BJ (cell line): ENCODE measurements at regions not wholly inside any gene's neighbourhood (a gene's known extent, or its start where the extent isn't known, plus 50 kb on each side); places are given as distances from the start of the nearest gene placed in this dataset.

ENCODE experiments used
- CTCF ChIA-PET: fragments of 350-600 bp; formaldehyde crosslinking; extraction: SDS; loops from one replicate; lab custom pipeline; 2021; ENCODE audit warnings: antibody characterized with exemption, inconsistent platforms; lab: Yijun Ruan, JAX
- POLR2A ChIA-PET: fragments of 300-600 bp; sonication (Branson Sonifier 250); formaldehyde crosslinking; extraction: SDS; loops from one replicate; lab custom pipeline; 2021; ENCODE audit warnings: antibody characterized with exemption; lab: Charles Lee
- DNase-seq: peaks from one replicate; pipeline ENCODE4 v3.0.0-alpha.2; 2011; ENCODE audit warnings: low read depth
- H3K27me3 ChIP-seq: 2 replicates; pipeline ENCODE4 v1.6.0; 2011; ENCODE audit warnings: low read length; ENCODE audit not compliant: control insufficient read depth, insufficient read depth
- H3K36me3 ChIP-seq: 2 replicates; pipeline ENCODE4 v1.5.1; 2011; ENCODE audit warnings: low read length; ENCODE audit not compliant: control insufficient read depth, insufficient read depth
- H3K4me3 ChIP-seq: 2 replicates; pipeline ENCODE4 v1.5.1; 2011; ENCODE audit warnings: low read depth, mild to moderate bottlenecking, control low read depth, low read length
- CTCF ChIP-seq: IDR thresholded peaks from 2 replicates; pipeline ENCODE4 v1.5.1; 2011; ENCODE audit warnings: low read depth, mild to moderate bottlenecking, control low read depth, inconsistent platforms, low read length, moderate library complexity; ENCODE audit not compliant: insufficient read depth

DNA sequence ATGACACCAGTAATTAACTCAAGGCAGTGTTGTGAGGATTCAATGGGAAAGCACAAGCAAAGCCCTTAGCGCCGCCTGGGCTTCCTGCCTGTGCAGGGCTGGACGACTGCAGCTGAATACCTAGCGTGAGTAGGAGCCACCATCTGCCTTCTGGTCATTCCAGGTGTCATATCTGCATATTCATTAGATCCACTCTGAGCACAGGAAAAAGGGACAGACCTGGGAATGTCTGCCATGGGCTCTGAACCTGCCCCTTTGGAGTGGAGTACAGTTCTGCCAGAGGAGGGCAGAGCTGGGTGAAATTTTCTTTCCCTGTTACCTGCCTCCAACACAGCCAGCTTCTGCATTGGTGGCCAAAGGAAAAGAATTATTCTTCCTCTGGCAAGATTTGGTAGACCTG lies 298.8 kb downstream of the NSG2 start:
- CTCF ChIA-PET: interaction anchor here (1.4 kb wide), 1 partner anchor 17 kb away, joined by 4 read pairs; no protein-coding TSS in a partner anchor
- Histone ChIP-seq H3K27me3 (no peaks in the 10 kb centered on the region; the same call in none of the 2 replicates), H3K36me3 (no peaks in the 10 kb centered on the region), H3K4me3 (no peak overlapping the region)
- POLR2A ChIA-PET: interaction anchor here (0.5 kb wide), 1 partner anchor 38 kb away, joined by 3 read pairs; no protein-coding TSS in a partner anchor
- DNase-seq: no peak
- no peak for TF ChIP-seq CTCF

DNA sequence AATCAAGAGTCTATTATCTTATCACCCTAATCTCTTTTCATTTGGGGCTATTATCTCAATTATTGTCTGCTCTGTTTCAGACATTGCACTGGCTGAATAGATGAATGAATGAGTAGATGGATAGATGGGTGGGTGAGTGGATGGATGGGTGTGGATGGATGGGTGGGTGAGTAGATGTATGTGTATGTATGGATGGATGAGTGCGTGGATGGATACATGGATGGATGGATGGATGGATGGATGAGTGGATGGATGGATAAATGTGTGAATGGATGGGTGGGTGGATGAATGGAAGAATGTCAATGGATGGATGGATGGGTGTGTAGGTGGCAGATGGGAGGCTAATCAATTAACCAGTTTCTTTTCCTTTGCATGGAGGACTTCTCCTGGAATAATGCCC lies 301.7 kb downstream of the NSG2 start:
- TF ChIP-seq CTCF: no peak
- Histone ChIP-seq H3K4me3 (no peak overlapping the region), H3K36me3 (no peaks in the 10 kb centered on the region), H3K27me3 (no peaks in the 10 kb centered on the region; the same call in none of the 2 replicates)
- DNase-seq: no peak
- POLR2A ChIA-PET: no interaction called here
- CTCF ChIA-PET: interaction anchor here (0.8 kb wide), 1 partner anchor 9 kb away, joined by 4 read pairs; no protein-coding TSS in a partner anchor

DNA sequence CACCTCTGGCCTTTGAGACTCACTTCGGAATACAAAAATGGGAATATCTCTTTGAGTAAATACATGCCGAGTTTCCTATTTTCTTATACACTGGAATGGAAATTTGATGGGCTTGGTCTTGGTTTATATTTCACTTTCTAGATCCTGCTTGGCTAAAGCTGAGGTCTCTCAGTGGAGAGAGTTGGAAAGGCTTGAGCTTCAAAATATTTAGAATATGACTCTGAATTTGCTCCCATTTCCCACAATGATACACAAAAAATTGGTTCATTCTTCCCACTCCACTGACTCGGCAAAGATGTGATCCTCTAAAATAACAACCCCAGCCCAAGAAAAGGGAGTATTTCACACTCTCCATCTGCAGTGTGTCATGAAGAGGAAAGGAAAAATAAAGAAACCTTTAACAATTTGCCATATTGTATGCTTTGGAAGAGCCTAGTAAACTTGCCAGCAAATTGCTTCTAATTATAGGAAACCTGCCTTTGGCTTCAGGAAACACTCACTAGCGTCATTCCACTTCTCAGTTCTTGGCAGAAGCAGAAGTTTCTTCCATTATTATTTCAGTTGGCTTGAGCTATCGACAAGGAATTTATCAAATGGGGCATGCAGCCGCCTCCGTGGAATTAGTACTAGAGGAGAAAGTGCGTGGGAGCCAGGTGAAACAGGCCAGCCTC lies 302.9 kb downstream of the NSG2 start:
- POLR2A ChIA-PET: no interaction called here
- no peaks in the 10 kb centered on the region; the same call in none of the 2 replicates for H3K27me3 ChIP-seq
- CTCF ChIA-PET: interaction anchor here (1.1 kb wide), 1 partner anchor 10 kb away, joined by 3 read pairs; no protein-coding TSS in a partner anchor
- no peak for DNase-seq
- no peak overlapping the region for H3K4me3 ChIP-seq
- TF ChIP-seq CTCF: no peak
- no peaks in the 10 kb centered on the region for H3K36me3 ChIP-seq

GRCh38 chr5:174352681-174353080 lies 307.2 kb downstream of the NSG2 start:
- no peaks in the 10 kb centered on the region for H3K36me3 ChIP-seq
- H3K27me3 ChIP-seq: no peaks in the 10 kb centered on the region; the same call in 1 of the 2 replicates
- no peak for DNase-seq
- no peak for TF ChIP-seq CTCF
- POLR2A ChIA-PET: no interaction called here
- no peak overlapping the region for H3K4me3 ChIP-seq
- CTCF ChIA-PET: interaction anchor here (0.8 to 1.5 kb wide), 3 partner anchors 9 to 41 kb away, joined by 3 read pairs; no protein-coding TSS in a partner anchor

DNA sequence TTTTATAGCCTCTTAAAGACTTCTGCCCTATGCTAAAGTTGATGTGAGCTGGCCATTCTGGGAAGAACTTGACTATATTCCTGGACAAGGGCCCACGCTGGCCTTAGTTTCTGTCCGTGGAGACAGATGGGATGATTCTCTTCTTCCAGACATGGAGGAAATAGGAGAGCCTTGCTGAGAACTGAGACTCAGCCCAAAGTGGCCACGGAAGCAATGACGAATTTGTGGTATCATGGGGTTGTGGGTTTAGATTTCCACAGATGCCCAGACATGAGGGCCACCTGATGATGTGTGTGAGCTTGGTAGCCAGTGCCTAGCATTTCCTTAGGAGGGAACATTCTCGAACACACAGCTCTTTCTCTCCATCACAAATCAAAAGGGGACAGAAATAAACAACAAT lies 309.1 kb downstream of the NSG2 start:
- Histone ChIP-seq H3K36me3 (no peaks in the 10 kb centered on the region), H3K27me3 (no peaks in the 10 kb centered on the region), H3K4me3 (no peak overlapping the region)
- ChIA-PET POLR2A (no interaction called here), CTCF (interaction anchor here (2.1 kb wide), 1 partner anchor 20 kb away, joined by 5 read pairs; no protein-coding TSS in a partner anchor)
- no peak for DNase-seq
- no peak for TF ChIP-seq CTCF
